ENCODE measurements at regions not wholly inside any gene's neighbourhood (a gene's known extent, or its start where the extent isn't known, plus 50 kb on each side); places are given as distances from the start of the nearest gene placed in this dataset.

- H3K4me3 Mint-ChIP-seq = no peak overlapping the region
- DNase-seq = no peak
These were observed 305.6 kb upstream of the ZEB2 start for GRCh38 chr2:144825331-144826020.

GRCh38 chr2:144824306-144825080 lies 304.6 kb upstream of the ZEB2 start:
- H3K36me3 Mint-ChIP-seq (ENCODE audit: low read depth) = no peaks in the 10 kb centered on the region
- DNase-seq = no peak
- no peaks in the 10 kb centered on the region for H3K27me3 Mint-ChIP-seq
- no peak overlapping the region for H3K27ac Mint-ChIP-seq
- no peaks in the 10 kb centered on the region for H3K9me3 ChIP-seq (ENCODE audit: control insufficient read depth, low read length, poor library complexity, severe bottlenecking)
- ATAC-seq = no peak
- no peak overlapping the region for H3K4me3 Mint-ChIP-seq
- H3K4me1 Mint-ChIP-seq = no peaks in the 10 kb centered on the region

More at GRCh38 chr2:144825331-144826020, 305.6 kb upstream of the ZEB2 start:
- no peaks in the 10 kb centered on the region for H3K9me3 ChIP-seq (ENCODE audit: control insufficient read depth, low read length, poor library complexity, severe bottlenecking)
- H3K27me3 Mint-ChIP-seq = no peaks in the 10 kb centered on the region
- no peaks in the 10 kb centered on the region for H3K36me3 Mint-ChIP-seq (ENCODE audit: low read depth)
- no peaks in the 10 kb centered on the region for H3K4me1 Mint-ChIP-seq
- H3K27ac Mint-ChIP-seq = no peak overlapping the region
- no peak for ATAC-seq

- Mint-ChIP-seq H3K27ac (no peak overlapping the region), H3K4me3 (no peak overlapping the region), H3K27me3 (no peaks in the 10 kb centered on the region), H3K36me3 (ENCODE audit: low read depth) (no peaks in the 10 kb centered on the region), H3K4me1 (no peaks in the 10 kb centered on the region)
- ATAC-seq = no peak
- no peaks in the 10 kb centered on the region for H3K9me3 ChIP-seq (ENCODE audit: control insufficient read depth, low read length, poor library complexity, severe bottlenecking)
- no peak for DNase-seq
These were observed 303.0 kb upstream of the ZEB2 start for GRCh38 chr2:144822966-144823365.

- Mint-ChIP-seq H3K27me3 (peaks cover 27% of the 10 kb centered on the region), H3K4me3 (no peak overlapping the region), H3K36me3 (ENCODE audit: low read depth) (no peaks in the 10 kb centered on the region), H3K4me1 (peaks cover 2% of the 10 kb centered on the region), H3K27ac (no peak overlapping the region)
- DNase-seq = no peak
- no peaks in the 10 kb centered on the region for H3K9me3 ChIP-seq (ENCODE audit: control insufficient read depth, low read length, poor library complexity, severe bottlenecking)
- ATAC-seq = no peak
These were observed 292.4 kb upstream of the ZEB2 start for GRCh38 chr2:144812288-144812687.

- no peaks in the 10 kb centered on the region for H3K36me3 Mint-ChIP-seq (ENCODE audit: low read depth)
- H3K4me3 Mint-ChIP-seq = no peak overlapping the region
- H3K27me3 Mint-ChIP-seq = peaks cover 4% of the 10 kb centered on the region
- ATAC-seq = no peak
- H3K9me3 ChIP-seq (ENCODE audit: control insufficient read depth, low read length, poor library complexity, severe bottlenecking) = no peaks in the 10 kb centered on the region
- DNase-seq = no peak
- no peaks in the 10 kb centered on the region for H3K4me1 Mint-ChIP-seq
- no peak overlapping the region for H3K27ac Mint-ChIP-seq
These were observed 281.8 kb upstream of the ZEB2 start for GRCh38 chr2:144801766-144802165.

- DNase-seq (no peak), ATAC-seq (no peak)
- H3K36me3 Mint-ChIP-seq (ENCODE audit: low read depth) = no peaks in the 10 kb centered on the region
- no peaks in the 10 kb centered on the region for H3K9me3 ChIP-seq (ENCODE audit: control insufficient read depth, low read length, poor library complexity, severe bottlenecking)
- H3K4me1 Mint-ChIP-seq = no peaks in the 10 kb centered on the region
- H3K27me3 Mint-ChIP-seq = peaks cover 4% of the 10 kb centered on the region
- H3K27ac Mint-ChIP-seq = no peak overlapping the region
- no peak overlapping the region for H3K4me3 Mint-ChIP-seq
These were observed 281.4 kb upstream of the ZEB2 start for GRCh38 chr2:144801325-144801724.

- no peak for DNase-seq
- no peak overlapping the region for H3K27ac Mint-ChIP-seq
- ATAC-seq = no peak
- no peak overlapping the region for H3K4me3 Mint-ChIP-seq
- peaks cover 4% of the 10 kb centered on the region for H3K27me3 Mint-ChIP-seq
- no peaks in the 10 kb centered on the region for H3K4me1 Mint-ChIP-seq
- no peaks in the 10 kb centered on the region for H3K9me3 ChIP-seq (ENCODE audit: control insufficient read depth, low read length, poor library complexity, severe bottlenecking)
- H3K36me3 Mint-ChIP-seq (ENCODE audit: low read depth) = no peaks in the 10 kb centered on the region
These were observed 279.1 kb upstream of the ZEB2 start for GRCh38 chr2:144798989-144799388.

- Mint-ChIP-seq H3K36me3 (ENCODE audit: low read depth) (no peaks in the 10 kb centered on the region), H3K27me3 (peaks cover 3% of the 10 kb centered on the region), H3K27ac (no peak overlapping the region), H3K4me3 (no peak overlapping the region), H3K4me1 (no peaks in the 10 kb centered on the region)
- no peak for ATAC-seq
- no peaks in the 10 kb centered on the region for H3K9me3 ChIP-seq (ENCODE audit: control insufficient read depth, low read length, poor library complexity, severe bottlenecking)
- DNase-seq = no peak
These were observed 278.1 kb upstream of the ZEB2 start for GRCh38 chr2:144798034-144798433.

- Mint-ChIP-seq H3K27me3 (no peaks in the 10 kb centered on the region), H3K36me3 (ENCODE audit: low read depth) (no peaks in the 10 kb centered on the region), H3K27ac (no peak overlapping the region), H3K4me3 (no peak overlapping the region), H3K4me1 (no peaks in the 10 kb centered on the region)
- ATAC-seq = no peak
- H3K9me3 ChIP-seq (ENCODE audit: control insufficient read depth, low read length, poor library complexity, severe bottlenecking) = no peaks in the 10 kb centered on the region
- no peak for DNase-seq
These were observed 277.0 kb upstream of the ZEB2 start for GRCh38 chr2:144796936-144797335.

GRCh38 chr2:144796164-144796563 lies 276.2 kb upstream of the ZEB2 start:
- no peaks in the 10 kb centered on the region for H3K9me3 ChIP-seq (ENCODE audit: control insufficient read depth, low read length, poor library complexity, severe bottlenecking)
- no peak for DNase-seq
- H3K36me3 Mint-ChIP-seq (ENCODE audit: low read depth) = no peaks in the 10 kb centered on the region
- no peak for ATAC-seq
- H3K27me3 Mint-ChIP-seq = no peaks in the 10 kb centered on the region
- no peaks in the 10 kb centered on the region for H3K4me1 Mint-ChIP-seq
- H3K4me3 Mint-ChIP-seq = no peak overlapping the region
- no peak overlapping the region for H3K27ac Mint-ChIP-seq

GRCh38 chr2:144785253-144785652 lies 265.3 kb upstream of the ZEB2 start:
- Mint-ChIP-seq H3K27ac (no peak overlapping the region), H3K27me3 (no peaks in the 10 kb centered on the region), H3K36me3 (ENCODE audit: low read depth) (no peaks in the 10 kb centered on the region), H3K4me1 (no peaks in the 10 kb centered on the region), H3K4me3 (no peak overlapping the region)
- DNase-seq (no peak), ATAC-seq (no peak)
- no peaks in the 10 kb centered on the region for H3K9me3 ChIP-seq (ENCODE audit: control insufficient read depth, low read length, poor library complexity, severe bottlenecking)

- DNase-seq (no peak), ATAC-seq (no peak)
- Mint-ChIP-seq H3K27ac (no peak overlapping the region), H3K36me3 (ENCODE audit: low read depth) (no peaks in the 10 kb centered on the region), H3K4me1 (no peaks in the 10 kb centered on the region), H3K4me3 (no peak overlapping the region), H3K27me3 (no peaks in the 10 kb centered on the region)
- H3K9me3 ChIP-seq (ENCODE audit: control insufficient read depth, low read length, poor library complexity, severe bottlenecking) = no peaks in the 10 kb centered on the region
These were observed 261.1 kb upstream of the ZEB2 start for GRCh38 chr2:144780983-144781382.

GRCh38 chr2:144776766-144777165 lies 256.8 kb upstream of the ZEB2 start:
- no peak overlapping the region for H3K27ac Mint-ChIP-seq
- no peaks in the 10 kb centered on the region for H3K9me3 ChIP-seq (ENCODE audit: control insufficient read depth, low read length, poor library complexity, severe bottlenecking)
- H3K27me3 Mint-ChIP-seq = no peaks in the 10 kb centered on the region
- ATAC-seq = no peak
- no peak for DNase-seq
- H3K36me3 Mint-ChIP-seq (ENCODE audit: low read depth) = no peaks in the 10 kb centered on the region
- no peaks in the 10 kb centered on the region for H3K4me1 Mint-ChIP-seq
- no peak overlapping the region for H3K4me3 Mint-ChIP-seq

GRCh38 chr2:144774809-144775208 lies 254.9 kb upstream of the ZEB2 start:
- Mint-ChIP-seq H3K27me3 (peaks cover 5% of the 10 kb centered on the region), H3K4me3 (no peak overlapping the region), H3K27ac (no peak overlapping the region), H3K36me3 (ENCODE audit: low read depth) (no peaks in the 10 kb centered on the region), H3K4me1 (no peaks in the 10 kb centered on the region)
- peaks cover 5% of the 10 kb centered on the region for H3K9me3 ChIP-seq (ENCODE audit: control insufficient read depth, low read length, poor library complexity, severe bottlenecking)
- DNase-seq (no peak), ATAC-seq (no peak)
